Activated CD8-positive, alpha-beta T cell treated with anti-CD3 and anti-CD28 coated beads, Interleukin-2, amount 10 ng/mL, durations not matched to agents 7 days and 5 days (primary cell): ENCODE measurements at regions not wholly inside any gene's neighbourhood (a gene's known extent, or its start where the extent isn't known, plus 50 kb on each side); places are given as distances from the start of the nearest gene placed in this dataset.

Experiments
- ATAC-seq: fragments of 150-1000 bp; cut with Tn5 transposase; one replicate; pipeline ENCODE4 v1.10.0; 2021; ENCODE audit warnings: moderate library complexity
- CTCF ChIA-PET: fragments of 350-600 bp; sonication (Branson Sonifier 250); formaldehyde crosslinking; loops from one replicate; lab custom pipeline; 2021; ENCODE audit warnings: antibody characterized with exemption; lab: Charles Lee
- POLR2A ChIA-PET: fragments of 350-600 bp; sonication (Branson Sonifier 250); formaldehyde crosslinking; loops from one replicate; lab custom pipeline; 2021; ENCODE audit warnings: antibody characterized with exemption; lab: Charles Lee
- DNase-seq: peaks from one replicate; pipeline ENCODE4 v3.0.0-alpha.2; 2020
- H3K27ac Mint-ChIP-seq: one replicate; pipeline ENCODE4 v1.8.0; 2021; ENCODE audit warnings: mild to moderate bottlenecking, mixed read lengths
- H3K27me3 Mint-ChIP-seq: one replicate; pipeline ENCODE4 v1.8.0; 2021; ENCODE audit warnings: low read depth, mixed read lengths
- H3K36me3 Mint-ChIP-seq: one replicate; pipeline ENCODE4 v1.8.0; 2021; ENCODE audit warnings: low read depth, mixed read lengths
- H3K4me1 Mint-ChIP-seq: one replicate; pipeline ENCODE4 v1.8.0; 2021; ENCODE audit warnings: low read depth, mixed read lengths
- H3K4me3 Mint-ChIP-seq: one replicate; pipeline ENCODE4 v1.8.0; 2021; ENCODE audit warnings: mild to moderate bottlenecking, mixed read lengths
- H3K9me3 Mint-ChIP-seq: one replicate; pipeline ENCODE4 v1.8.0; 2022; ENCODE audit warnings: mixed read lengths; ENCODE audit not compliant: insufficient read depth

- Mint-ChIP-seq H3K4me1 (peaks cover 11% of the 10 kb centered on the region), H3K4me3 (no peak overlapping the region), H3K9me3 (no peaks in the 10 kb centered on the region), H3K27ac (no peak overlapping the region), H3K27me3 (no peaks in the 10 kb centered on the region), H3K36me3 (no peaks in the 10 kb centered on the region)
- ATAC-seq, result no peak
- DNase-seq, result no peak
- CTCF ChIA-PET, result no interaction called here
- POLR2A ChIA-PET, result no interaction called here
These were observed 64.5 kb upstream of the ZMIZ1 start for GRCh38 chr10:79004311-79004710.

DNA sequence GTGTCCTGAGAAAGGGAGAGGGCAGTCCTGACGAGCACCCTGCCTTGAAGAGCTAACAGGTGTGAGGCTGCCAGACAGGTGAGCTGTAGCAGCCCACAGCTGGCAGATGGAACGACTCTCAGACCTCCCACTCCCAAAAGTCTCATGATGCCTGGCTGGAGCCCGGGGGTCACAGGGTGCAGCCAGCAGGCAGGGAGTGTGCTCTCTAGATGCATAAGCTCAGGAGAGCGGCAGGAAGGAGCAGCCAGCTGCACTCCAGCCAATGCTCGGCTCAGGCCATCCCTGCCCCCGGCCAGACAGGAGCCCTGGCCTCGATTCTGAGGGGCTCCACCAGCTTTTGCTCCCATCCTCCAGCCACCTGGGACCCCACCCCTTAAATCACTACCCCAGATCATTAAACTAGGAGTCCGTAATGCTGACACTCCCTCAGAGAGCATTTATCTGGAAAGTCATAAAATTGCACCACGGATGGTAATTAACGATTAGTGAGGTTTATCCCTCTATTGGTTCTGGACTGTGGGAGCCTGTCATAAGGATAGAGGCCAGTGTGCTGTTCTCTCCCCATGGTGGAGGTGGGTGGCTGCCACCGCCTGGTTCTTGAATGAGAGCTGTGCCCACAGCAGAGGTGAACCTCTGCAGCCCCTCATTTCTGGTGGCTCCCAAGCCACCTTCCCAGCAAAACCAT lies 63.5 kb upstream of the ZMIZ1 start:
- no peak for DNase-seq
- no peaks in the 10 kb centered on the region for H3K27me3 Mint-ChIP-seq
- no peak overlapping the region for H3K27ac Mint-ChIP-seq
- ATAC-seq, result no peak
- no peaks in the 10 kb centered on the region for H3K9me3 Mint-ChIP-seq
- CTCF ChIA-PET, result no interaction called here
- POLR2A ChIA-PET, result no interaction called here
- H3K4me3 Mint-ChIP-seq, result no peak overlapping the region
- no peaks in the 10 kb centered on the region for H3K36me3 Mint-ChIP-seq
- peaks cover 11% of the 10 kb centered on the region for H3K4me1 Mint-ChIP-seq

DNA sequence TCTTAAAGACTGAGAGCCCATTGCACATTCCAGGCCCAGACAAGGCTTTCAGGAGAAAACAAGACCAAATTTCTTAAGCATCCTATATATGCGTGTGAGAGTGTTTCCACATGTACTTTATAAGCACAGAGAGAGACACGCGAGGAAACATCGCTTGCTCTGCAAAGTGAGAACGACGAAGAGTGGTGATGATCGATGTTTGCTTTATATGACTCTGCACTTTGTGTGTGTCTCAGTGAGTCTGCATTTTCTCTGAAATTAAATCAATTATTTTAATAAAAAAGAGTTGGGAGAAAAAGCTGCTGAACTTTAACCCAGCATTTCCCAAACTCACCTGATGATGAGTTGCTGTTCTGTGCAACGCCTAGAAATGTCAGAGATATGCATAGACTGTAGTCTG lies 61.7 kb upstream of the ZMIZ1 start:
- H3K27me3 Mint-ChIP-seq, result no peaks in the 10 kb centered on the region
- no peak for ATAC-seq
- no peak overlapping the region for H3K27ac Mint-ChIP-seq
- no peaks in the 10 kb centered on the region for H3K36me3 Mint-ChIP-seq
- no peak overlapping the region for H3K4me3 Mint-ChIP-seq
- CTCF ChIA-PET, result no interaction called here
- H3K9me3 Mint-ChIP-seq, result no peaks in the 10 kb centered on the region
- DNase-seq, result no peak
- H3K4me1 Mint-ChIP-seq, result peaks cover 2% of the 10 kb centered on the region
- POLR2A ChIA-PET, result interaction anchor here (0.6 kb wide), 1 partner anchor 1043 kb away, joined by 3 read pairs; no protein-coding TSS in a partner anchor

DNA sequence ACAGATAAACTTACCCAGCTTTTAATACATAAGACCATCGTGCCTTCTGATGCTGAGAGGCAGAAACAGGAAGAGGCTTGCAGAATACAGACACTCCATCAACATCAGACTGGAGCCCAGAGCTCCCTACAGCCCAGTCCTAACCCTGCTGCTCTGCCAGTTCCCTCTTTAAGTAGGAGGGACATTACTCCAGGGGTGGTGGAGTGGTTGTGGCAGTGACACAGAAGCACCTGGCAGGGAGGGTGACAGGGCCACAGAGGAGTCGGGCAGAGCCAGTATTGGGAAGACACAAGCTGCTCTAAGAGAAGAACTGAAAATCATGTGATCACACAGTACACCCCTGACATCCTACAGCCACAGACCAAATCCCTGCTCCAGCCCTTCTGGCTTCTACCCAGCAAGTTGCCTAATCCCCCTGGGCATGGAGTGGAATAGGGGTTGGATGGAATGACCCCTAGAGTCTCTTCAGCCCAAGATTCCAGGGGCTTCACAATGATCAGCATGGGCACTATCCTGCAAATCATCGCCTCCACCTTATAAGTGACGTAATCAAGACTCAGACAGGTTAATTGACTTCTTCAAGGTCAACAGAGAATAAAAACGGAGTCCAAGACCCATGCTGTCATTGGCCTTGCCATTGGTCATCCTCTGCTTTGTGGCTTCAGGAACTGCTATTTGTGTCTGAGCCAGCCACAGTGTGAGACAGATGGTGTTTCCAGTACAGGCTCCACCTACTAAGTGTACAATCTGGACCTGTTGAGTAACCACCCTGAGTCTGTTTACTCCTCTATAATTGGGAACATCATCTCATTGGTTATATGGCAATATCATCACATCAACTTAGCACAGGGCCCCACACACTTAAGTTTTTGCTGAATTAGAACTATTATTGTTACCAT lies 61.1 kb upstream of the ZMIZ1 start:
- H3K27me3 Mint-ChIP-seq, result peaks cover 2% of the 10 kb centered on the region
- H3K36me3 Mint-ChIP-seq, result no peaks in the 10 kb centered on the region
- no peak overlapping the region for H3K4me3 Mint-ChIP-seq
- no peak overlapping the region for H3K27ac Mint-ChIP-seq
- ATAC-seq (no peak), DNase-seq (no peak)
- no peaks in the 10 kb centered on the region for H3K4me1 Mint-ChIP-seq
- ChIA-PET CTCF (no interaction called here), POLR2A (interaction anchor here (0.6 kb wide), 1 partner anchor 1043 kb away, joined by 3 read pairs; no protein-coding TSS in a partner anchor)
- no peaks in the 10 kb centered on the region for H3K9me3 Mint-ChIP-seq

- no peak for ATAC-seq
- ChIA-PET CTCF (no interaction called here), POLR2A (no interaction called here)
- H3K4me3 Mint-ChIP-seq, result no peak overlapping the region
- no peak for DNase-seq
- no peaks in the 10 kb centered on the region for H3K4me1 Mint-ChIP-seq
- no peak overlapping the region for H3K27ac Mint-ChIP-seq
- H3K36me3 Mint-ChIP-seq, result no peaks in the 10 kb centered on the region
- H3K9me3 Mint-ChIP-seq, result no peaks in the 10 kb centered on the region
- peaks cover 2% of the 10 kb centered on the region for H3K27me3 Mint-ChIP-seq
These were observed 59.6 kb upstream of the ZMIZ1 start for GRCh38 chr10:79009145-79009544.

DNA sequence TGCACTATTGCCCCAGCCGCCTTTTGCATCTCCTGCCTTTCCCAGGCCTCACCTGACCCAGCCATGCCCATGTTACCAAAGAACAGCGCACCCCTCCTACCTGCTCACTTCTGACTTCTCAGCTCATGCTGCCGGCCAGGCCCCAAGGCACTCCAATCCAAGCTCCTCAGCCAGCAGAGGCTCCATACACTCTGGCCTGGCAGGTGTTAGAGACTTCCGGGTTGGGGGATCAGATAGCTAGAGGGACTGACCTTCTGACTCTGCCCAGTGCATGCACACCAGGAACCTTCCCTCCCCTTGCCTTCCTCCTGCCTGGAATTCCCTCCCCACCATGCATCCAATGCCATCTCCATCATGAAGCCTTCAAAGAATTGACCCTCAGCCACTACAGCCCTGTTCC lies 56.2 kb upstream of the ZMIZ1 start:
- ChIA-PET POLR2A (no interaction called here), CTCF (interaction anchor here (0.9 to 1.3 kb wide), 2 partner anchors 12 to 182 kb away, joined by 3 to 4 read pairs; no protein-coding TSS in a partner anchor)
- H3K4me1 Mint-ChIP-seq, result no peaks in the 10 kb centered on the region
- no peak for DNase-seq
- no peaks in the 10 kb centered on the region for H3K36me3 Mint-ChIP-seq
- ATAC-seq, result no peak
- peaks cover 5% of the 10 kb centered on the region for H3K27me3 Mint-ChIP-seq
- no peaks in the 10 kb centered on the region for H3K9me3 Mint-ChIP-seq
- H3K27ac Mint-ChIP-seq, result no peak overlapping the region
- no peak overlapping the region for H3K4me3 Mint-ChIP-seq

DNA sequence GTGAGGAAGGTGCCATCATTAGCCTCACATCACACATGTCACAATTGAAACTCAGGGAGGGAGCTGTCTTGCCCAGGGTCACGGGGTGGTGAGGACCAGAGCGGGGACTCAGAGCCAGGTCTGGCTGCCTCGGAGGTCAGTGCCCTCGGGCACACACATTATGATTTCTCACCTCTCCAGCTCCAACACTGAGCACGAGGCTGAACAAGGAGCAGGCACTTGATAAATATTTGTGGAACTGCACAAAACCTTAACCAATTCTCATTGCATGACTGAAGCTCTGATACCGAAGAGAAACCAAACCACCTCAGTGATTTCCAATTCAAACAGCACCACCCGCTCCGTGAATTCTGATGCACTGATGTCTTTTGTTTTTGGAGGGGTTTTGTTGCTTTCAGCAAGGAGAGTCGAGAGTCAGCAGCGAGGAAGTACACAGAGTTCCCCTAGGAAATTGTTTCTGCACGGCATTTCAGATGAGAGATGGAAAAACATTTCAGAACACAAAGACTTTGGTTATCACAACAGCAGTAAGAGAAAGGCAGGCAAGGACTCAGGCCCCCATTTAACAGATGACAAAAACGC lies 55.3 kb upstream of the ZMIZ1 start:
- H3K36me3 Mint-ChIP-seq, result no peaks in the 10 kb centered on the region
- CTCF ChIA-PET, result interaction anchor here (0.9 to 1.3 kb wide), 3 partner anchors 11 to 181 kb away, joined by 3 to 4 read pairs (median 3); no protein-coding TSS in a partner anchor
- no peaks in the 10 kb centered on the region for H3K9me3 Mint-ChIP-seq
- H3K27me3 Mint-ChIP-seq, result peaks cover 5% of the 10 kb centered on the region
- DNase-seq (no peak), ATAC-seq (no peak)
- H3K4me3 Mint-ChIP-seq, result no peak overlapping the region
- no peak overlapping the region for H3K27ac Mint-ChIP-seq
- no peaks in the 10 kb centered on the region for H3K4me1 Mint-ChIP-seq
- POLR2A ChIA-PET, result no interaction called here

GRCh38 chr10:79014796-79015195 lies 54.0 kb upstream of the ZMIZ1 start:
- Mint-ChIP-seq H3K9me3 (no peaks in the 10 kb centered on the region), H3K4me3 (no peak overlapping the region), H3K36me3 (no peaks in the 10 kb centered on the region), H3K27ac (no peak overlapping the region), H3K4me1 (no peaks in the 10 kb centered on the region), H3K27me3 (peaks cover 5% of the 10 kb centered on the region)
- ATAC-seq (no peak), DNase-seq (no peak)
- CTCF ChIA-PET, result no interaction called here
- POLR2A ChIA-PET, result no interaction called here

GRCh38 chr10:79017882-79018520 lies 50.8 kb upstream of the ZMIZ1 start:
- CTCF ChIA-PET, result interaction anchor here (0.7 kb wide), 1 partner anchor 177 kb away, joined by 3 read pairs; no protein-coding TSS in a partner anchor

GRCh38 chr10:79018521-79019011 lies 50.2 kb upstream of the ZMIZ1 start:
- H3K9me3 Mint-ChIP-seq, result no peaks in the 10 kb centered on the region
- H3K4me1 Mint-ChIP-seq, result no peaks in the 10 kb centered on the region
- ChIA-PET CTCF (no interaction called here), POLR2A (no interaction called here)
- no peak for ATAC-seq
- no peak overlapping the region for H3K4me3 Mint-ChIP-seq
- peaks cover 4% of the 10 kb centered on the region for H3K27me3 Mint-ChIP-seq
- no peak overlapping the region for H3K27ac Mint-ChIP-seq
- no peaks in the 10 kb centered on the region for H3K36me3 Mint-ChIP-seq
- DNase-seq, result no peak

More at GRCh38 chr10:79017882-79018520, 50.8 kb upstream of the ZMIZ1 start:
- DNase-seq (no peak), ATAC-seq (no peak)
- Mint-ChIP-seq H3K36me3 (no peaks in the 10 kb centered on the region), H3K4me1 (no peaks in the 10 kb centered on the region), H3K9me3 (no peaks in the 10 kb centered on the region), H3K27ac (no peak overlapping the region), H3K4me3 (no peak overlapping the region), H3K27me3 (peaks cover 4% of the 10 kb centered on the region)
- POLR2A ChIA-PET, result no interaction called here
